DND-41 (cell line): ENCODE measurements at regions not wholly inside any gene's neighbourhood (a gene's known extent, or its start where the extent isn't known, plus 50 kb on each side); places are given as distances from the start of the nearest gene placed in this dataset.

Experiments
- CTCF ChIP-seq: IDR thresholded peaks from 2 replicates; pipeline ENCODE4 v1.5.1; 2012; ENCODE audit warnings: borderline replicate concordance, low read length, moderate library complexity, mild to moderate bottlenecking; ENCODE audit not compliant: poor library complexity, severe bottlenecking; ENCODE audit errors: extremely low read depth
- EZH2 ChIP-seq: IDR thresholded peaks from 3 replicates; pipeline ENCODE4 v1.6.1; 2012; ENCODE audit warnings: borderline replicate concordance, low read depth, mild to moderate bottlenecking, moderate library complexity, low read length, inconsistent platforms; ENCODE audit not compliant: severe bottlenecking

DNA sequence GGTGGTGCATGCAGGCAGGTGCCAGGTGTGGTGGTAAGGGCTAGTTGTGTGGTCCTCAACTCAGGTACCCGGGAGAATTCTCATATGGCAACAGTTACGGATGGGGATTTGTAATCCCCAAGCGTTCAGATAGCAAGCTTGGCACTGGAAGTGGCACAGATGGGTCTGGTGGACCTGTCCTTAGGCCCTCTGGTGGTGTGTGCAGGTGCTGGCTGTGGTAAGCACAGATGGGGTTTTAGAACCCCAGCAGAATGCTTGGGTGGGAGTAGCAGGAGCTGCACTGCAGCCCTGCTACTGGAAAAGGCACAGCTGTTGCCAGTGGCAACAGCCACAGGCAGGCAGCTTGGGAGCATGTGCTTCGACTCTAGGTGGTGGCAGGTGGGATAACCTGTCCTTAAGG, 948.2 kb upstream of the FAM98A start:
- TF ChIP-seq CTCF (no peak), EZH2 (no peak)
